ENCODE measurements at regions not wholly inside any gene's neighbourhood (a gene's known extent, or its start where the extent isn't known, plus 50 kb on each side); places are given as distances from the start of the nearest gene placed in this dataset.

DNA sequence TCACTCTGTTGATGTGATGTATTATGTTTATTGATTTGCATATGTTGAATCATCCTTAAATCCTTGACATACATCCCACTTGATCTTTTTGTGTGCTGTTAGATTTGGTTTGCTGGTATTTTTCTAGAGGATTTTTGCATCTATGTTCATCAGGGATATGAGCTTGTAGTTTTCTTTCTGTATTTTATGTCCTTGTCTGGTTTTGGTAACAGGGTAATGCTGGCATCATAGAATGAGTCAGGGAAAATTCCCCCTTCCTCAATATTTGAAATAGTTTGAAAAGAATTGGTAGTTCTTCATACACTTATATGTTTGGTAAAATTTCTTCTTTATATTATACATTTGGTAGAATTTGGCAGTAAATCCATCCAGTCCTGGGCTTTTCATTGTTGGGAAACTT, 89.4 kb upstream of the SLC13A1 start (continued):
- no peak for TF ChIP-seq MAFK (IDR thresholded peaks at IDR 0.05; ENCODE audit: partially characterized antibody)
- TF ChIP-seq MAX (IDR thresholded peaks at IDR 0.05), result no peak
- TF ChIP-seq, protein P1, sequence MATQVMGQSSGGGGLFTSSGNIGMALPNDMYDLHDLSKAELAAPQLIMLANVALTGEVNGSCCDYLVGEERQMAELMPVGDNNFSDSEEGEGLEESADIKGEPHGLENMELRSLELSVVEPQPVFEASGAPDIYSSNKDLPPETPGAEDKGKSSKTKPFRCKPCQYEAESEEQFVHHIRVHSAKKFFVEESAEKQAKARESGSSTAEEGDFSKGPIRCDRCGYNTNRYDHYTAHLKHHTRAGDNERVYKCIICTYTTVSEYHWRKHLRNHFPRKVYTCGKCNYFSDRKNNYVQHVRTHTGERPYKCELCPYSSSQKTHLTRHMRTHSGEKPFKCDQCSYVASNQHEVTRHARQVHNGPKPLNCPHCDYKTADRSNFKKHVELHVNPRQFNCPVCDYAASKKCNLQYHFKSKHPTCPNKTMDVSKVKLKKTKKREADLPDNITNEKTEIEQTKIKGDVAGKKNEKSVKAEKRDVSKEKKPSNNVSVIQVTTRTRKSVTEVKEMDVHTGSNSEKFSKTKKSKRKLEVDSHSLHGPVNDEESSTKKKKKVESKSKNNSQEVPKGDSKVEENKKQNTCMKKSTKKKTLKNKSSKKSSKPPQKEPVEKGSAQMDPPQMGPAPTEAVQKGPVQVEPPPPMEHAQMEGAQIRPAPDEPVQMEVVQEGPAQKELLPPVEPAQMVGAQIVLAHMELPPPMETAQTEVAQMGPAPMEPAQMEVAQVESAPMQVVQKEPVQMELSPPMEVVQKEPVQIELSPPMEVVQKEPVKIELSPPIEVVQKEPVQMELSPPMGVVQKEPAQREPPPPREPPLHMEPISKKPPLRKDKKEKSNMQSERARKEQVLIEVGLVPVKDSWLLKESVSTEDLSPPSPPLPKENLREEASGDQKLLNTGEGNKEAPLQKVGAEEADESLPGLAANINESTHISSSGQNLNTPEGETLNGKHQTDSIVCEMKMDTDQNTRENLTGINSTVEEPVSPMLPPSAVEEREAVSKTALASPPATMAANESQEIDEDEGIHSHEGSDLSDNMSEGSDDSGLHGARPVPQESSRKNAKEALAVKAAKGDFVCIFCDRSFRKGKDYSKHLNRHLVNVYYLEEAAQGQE (IDR thresholded peaks at IDR 0.05), result no peak
- no peak for TF ChIP-seq PHF8 (IDR thresholded peaks at IDR 0.05; ENCODE audit: borderline replicate concordance, low read depth)
- TF ChIP-seq HOXB13 (CRISPR knock-in tag; IDR thresholded peaks at IDR 0.05; ENCODE audit: low read depth), result no peak
- no peak for TF ChIP-seq FOSB (CRISPR knock-in tag; IDR thresholded peaks at IDR 0.05)
- TF ChIP-seq HEYL (CRISPR knock-in tag; IDR thresholded peaks at IDR 0.05), result no peak

DNA sequence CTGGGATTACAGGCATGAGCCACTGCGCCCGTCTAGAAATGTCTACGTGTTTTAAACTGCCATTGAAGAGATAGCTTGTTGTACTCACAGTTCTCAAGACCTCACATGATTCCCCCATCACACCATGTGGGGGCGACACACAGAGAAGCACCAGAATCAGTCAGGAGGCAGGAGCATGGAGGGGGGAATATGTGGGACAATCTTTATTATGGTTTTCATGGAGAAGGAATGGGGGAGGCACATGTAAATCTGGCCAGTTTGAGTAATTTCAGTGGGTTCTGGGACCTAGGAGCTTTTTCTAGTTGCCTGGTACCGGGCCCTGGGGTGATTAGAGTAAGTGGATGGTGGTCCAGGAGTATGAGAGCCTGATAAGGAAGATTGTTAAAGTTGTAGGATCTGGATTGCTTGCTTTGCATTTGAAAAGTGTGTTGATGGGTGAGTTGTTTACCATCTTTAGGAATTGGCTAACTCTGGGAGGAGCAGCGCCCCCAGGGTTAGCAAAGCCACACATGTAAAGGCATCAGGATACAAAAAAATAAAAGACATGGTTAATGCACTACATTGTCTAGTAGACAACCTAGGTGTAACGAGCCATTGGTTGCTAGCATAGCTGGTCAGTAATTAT, 85.4 kb upstream of the SLC13A1 start:
- H3K4me2 ChIP-seq, result no peak overlapping the region
- no peaks in the 10 kb centered on the region for H3K9me3 ChIP-seq
- H3K4me1 ChIP-seq, result no peaks in the 10 kb centered on the region
- no peak overlapping the region for H3K27ac ChIP-seq
- DNase-seq (ENCODE audit: low read depth in 1 of 2, low spot score in 1 of 2) (no peak), ATAC-seq (no peak), FAIRE-seq (no peak)
- H3K4me3 ChIP-seq, result no peak overlapping the region
- ChIA-PET CTCF (no interaction called here), POLR2A (no interaction called here)
- 32% methylated on average over 7 of the region's 7 CpGs for WGBS (ENCODE audit: missing lambda C conversion rate)
- TF ChIP-seq HOXB13 (CRISPR knock-in tag; IDR thresholded peaks at IDR 0.05; ENCODE audit: low read depth), result no peak
- TF ChIP-seq HOXB5 (CRISPR knock-in tag; IDR thresholded peaks at IDR 0.05), result no peak
- no peak for TF ChIP-seq SMC3 (IDR thresholded peaks at IDR 0.05)
- TF ChIP-seq GATA3 (IDR thresholded peaks at IDR 0.05; ENCODE audit: borderline replicate concordance), result no peak
- TF ChIP-seq, protein P2, sequence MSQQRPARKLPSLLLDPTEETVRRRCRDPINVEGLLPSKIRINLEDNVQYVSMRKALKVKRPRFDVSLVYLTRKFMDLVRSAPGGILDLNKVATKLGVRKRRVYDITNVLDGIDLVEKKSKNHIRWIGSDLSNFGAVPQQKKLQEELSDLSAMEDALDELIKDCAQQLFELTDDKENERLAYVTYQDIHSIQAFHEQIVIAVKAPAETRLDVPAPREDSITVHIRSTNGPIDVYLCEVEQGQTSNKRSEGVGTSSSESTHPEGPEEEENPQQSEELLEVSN (IDR thresholded peaks at IDR 0.05; ENCODE audit: borderline replicate concordance, low read depth), result no peak
- TF ChIP-seq, protein P3, sequence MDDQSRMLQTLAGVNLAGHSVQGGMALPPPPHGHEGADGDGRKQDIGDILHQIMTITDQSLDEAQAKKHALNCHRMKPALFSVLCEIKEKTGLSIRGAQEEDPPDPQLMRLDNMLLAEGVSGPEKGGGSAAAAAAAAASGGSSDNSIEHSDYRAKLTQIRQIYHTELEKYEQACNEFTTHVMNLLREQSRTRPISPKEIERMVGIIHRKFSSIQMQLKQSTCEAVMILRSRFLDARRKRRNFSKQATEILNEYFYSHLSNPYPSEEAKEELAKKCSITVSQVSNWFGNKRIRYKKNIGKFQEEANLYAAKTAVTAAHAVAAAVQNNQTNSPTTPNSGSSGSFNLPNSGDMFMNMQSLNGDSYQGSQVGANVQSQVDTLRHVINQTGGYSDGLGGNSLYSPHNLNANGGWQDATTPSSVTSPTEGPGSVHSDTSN (IDR thresholded peaks at IDR 0.05), result no peak
- TF ChIP-seq MYC (IDR thresholded peaks at IDR 0.05; ENCODE audit: borderline replicate concordance, low read length), result no peak
- TF ChIP-seq, protein P4, sequence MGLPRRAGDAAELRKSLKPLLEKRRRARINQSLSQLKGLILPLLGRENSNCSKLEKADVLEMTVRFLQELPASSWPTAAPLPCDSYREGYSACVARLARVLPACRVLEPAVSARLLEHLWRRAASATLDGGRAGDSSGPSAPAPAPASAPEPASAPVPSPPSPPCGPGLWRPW (IDR thresholded peaks at IDR 0.05), result no peak
- no peak for TF ChIP-seq CBX8 (IDR thresholded peaks at IDR 0.05)
- TF ChIP-seq, protein P1 (IDR thresholded peaks at IDR 0.05), result no peak
- no peak for TF ChIP-seq POLR2A (IDR thresholded peaks at IDR 0.05; ENCODE audit: low read length)
- TF ChIP-seq CHD2 (IDR thresholded peaks at IDR 0.05; ENCODE audit: low read length, partially characterized antibody), result no peak
- no peak for TF ChIP-seq PHF8 (IDR thresholded peaks at IDR 0.05; ENCODE audit: borderline replicate concordance, low read depth)
- no peak for TF ChIP-seq ZC3H11A (IDR thresholded peaks at IDR 0.05)
- no peak for TF ChIP-seq BHLHE40 (IDR thresholded peaks at IDR 0.05; ENCODE audit: low read depth, low read length)
- TF ChIP-seq TFCP2L1 (CRISPR knock-in tag; IDR thresholded peaks at IDR 0.05), result no peak
- no peak for TF ChIP-seq MAX (IDR thresholded peaks at IDR 0.05)
- no peak for TF ChIP-seq NR3C1 (IDR thresholded peaks at IDR 0.05)

Measured in A549 (cell line).